K562 (cell line): ENCODE measurements at regions not wholly inside any gene's neighbourhood (a gene's known extent, or its start where the extent isn't known, plus 50 kb on each side); places are given as distances from the start of the nearest gene placed in this dataset.

Experiments
- BCLAF1 ChIP-seq, 2 experiments: fragments of 450-650 bp in 1 of 2; IDR thresholded peaks; 2 replicates each; pipeline ENCODE4 v1.6.1; 2011 to 2017; ENCODE audit warnings: low read depth in 2 of 2, antibody characterized with exemption in 1 of 2, borderline replicate concordance in 1 of 2, low read length in 1 of 2, mild to moderate bottlenecking in 1 of 2, mixed read lengths in 1 of 2; ENCODE audit not compliant: control insufficient read depth in 1 of 2
- CREB1 ChIP-seq, 2 experiments: sonication (generic) in 1 of 2; formaldehyde crosslinking in 1 of 2; IDR thresholded peaks; 2 replicates each; pipeline versions ENCODE4 v1.6.1 to v1.8.0; 2012 to 2022; ENCODE audit warnings: inconsistent platforms in 1 of 2, mild to moderate bottlenecking in 1 of 2, missing genetic modification reagents in 1 of 2, moderate library complexity in 1 of 2
- CREM ChIP-seq: IDR thresholded peaks from 2 replicates; pipeline ENCODE4 v1.6.1; 2014; ENCODE audit warnings: antibody characterized with exemption, low read depth
- DPF2 ChIP-seq: fragments of 450-650 bp; IDR thresholded peaks from 2 replicates; pipeline ENCODE4 v1.6.1; 2016
- HDAC6 ChIP-seq: IDR thresholded peaks from 2 replicates; pipeline ENCODE4 v1.6.1; 2012; ENCODE audit warnings: low read depth, mild to moderate bottlenecking, control low read depth, inconsistent platforms, low read length, moderate library complexity
- NFIC ChIP-seq: fragments of 450-650 bp; IDR thresholded peaks from 2 replicates; pipeline ENCODE4 v1.6.1; 2017; ENCODE audit warnings: mild to moderate bottlenecking, inconsistent platforms
- POLR2A ChIP-seq: fragments of 450-650 bp; conservative IDR thresholded peaks from 2 replicates; pipeline ENCODE4 v1.6.1; 2016
- SMARCC2 ChIP-seq: fragments of 450-650 bp; IDR thresholded peaks from 2 replicates; pipeline ENCODE4 v1.6.1; 2017; ENCODE audit warnings: antibody characterized with exemption, moderate library complexity, mild to moderate bottlenecking, low read depth
- SP2 ChIP-seq: IDR thresholded peaks from 2 replicates; pipeline ENCODE4 v1.6.1; 2011; ENCODE audit warnings: mild to moderate bottlenecking, low read depth, low read length, moderate library complexity; ENCODE audit not compliant: poor library complexity, severe bottlenecking; ENCODE audit errors: extremely low read depth
- USF2 ChIP-seq: sonication (generic); formaldehyde crosslinking; IDR thresholded peaks from 2 replicates; pipeline ENCODE4 v1.5.0; 2020; ENCODE audit warnings: missing genetic modification reagents
- ZNF57 ChIP-seq: fragments of 450-650 bp; formaldehyde crosslinking; IDR thresholded peaks from 2 replicates; pipeline ENCODE4 v1.4.0; 2020; ENCODE audit warnings: mild to moderate bottlenecking, moderate library complexity
- ZNF583 ChIP-seq: fragments of 250-450 bp; sonication (Bioruptor Pico); IDR thresholded peaks from 2 replicates; pipeline ENCODE4 v1.4.0; 2020

GRCh38 chr11:115722711-115723110 is 218.5 kb upstream of the CADM1 start:
- TF ChIP-seq BCLAF1 (IDR thresholded peaks at IDR 0.05; ENCODE audit: borderline replicate concordance in 1 of 2, control insufficient read depth in 1 of 2, low read depth in 2 of 2, low read length in 1 of 2) (no peak), ZNF57 (CRISPR knock-in tag) (no peak), SP2 (no peak), SMARCC2 (no peak), NFIC (no peak), HDAC6 (no peak), CREB1 (IDR thresholded peaks at IDR 0.05) (no peak), CREB1 (CRISPR knock-in tag; IDR thresholded peaks at IDR 0.05) (no peak), DPF2 (no peak), CREM (no peak), USF2 (CRISPR knock-in tag) (no peak), ZNF583 (no peak), POLR2A (no peak)
